Bone marrow (tissue), 2 donors: ENCODE measurements at regions not wholly inside any gene's neighbourhood (a gene's known extent, or its start where the extent isn't known, plus 50 kb on each side); places are given as distances from the start of the nearest gene placed in this dataset.
"Not testable (repeated sequence)": the region's sequence is repeated elsewhere in the genome, so short reads cannot be mapped to it uniquely, and the experiment has no call there.

Experiments
- DNase-seq, 2 donors: peaks; one replicate each; lab custom pipeline; 2025; lab: John Stamatoyannopoulos, UW

- DNase-seq, result no peak
Measured at GRCh38 chr21:28282833-28283232, 709.8 kb downstream of the LTN1 start.

GRCh38 chr21:28281357-28281756 is 711.3 kb downstream of the LTN1 start:
- DNase-seq, result not testable (repeated sequence)

GRCh38 chr21:28280611-28281010 is 712.1 kb downstream of the LTN1 start:
- DNase-seq, result no peak

- DNase-seq, result no peak
Measured at GRCh38 chr21:28277324-28277723, 715.4 kb downstream of the LTN1 start.

- DNase-seq, result no peak
Measured at GRCh38 chr21:28272272-28272992, 720.2 kb downstream of the LTN1 start.

- no peak for DNase-seq
Measured at GRCh38 chr21:28269173-28269572, 723.5 kb downstream of the LTN1 start.

GRCh38 chr21:28268685-28269084 is 724.0 kb downstream of the LTN1 start:
- no peak for DNase-seq

GRCh38 chr21:28267449-28267848 is 725.2 kb downstream of the LTN1 start:
- no peak for DNase-seq

- DNase-seq, result no peak
Measured at GRCh38 chr21:28266061-28266460, 726.6 kb downstream of the LTN1 start.

GRCh38 chr21:28263974-28264373 is 728.7 kb downstream of the LTN1 start:
- DNase-seq, result no peak

GRCh38 chr21:28261298-28261697 is 731.4 kb downstream of the LTN1 start:
- no peak for DNase-seq

- DNase-seq, result no peak
Measured at GRCh38 chr21:28257276-28257675, 735.4 kb downstream of the LTN1 start.

- DNase-seq, result no peak
Measured at GRCh38 chr21:28256837-28257236, 735.8 kb downstream of the LTN1 start.

- no peak for DNase-seq
Measured at GRCh38 chr21:28256420-28256831, 736.3 kb downstream of the LTN1 start.

- DNase-seq, result no peak
Measured at GRCh38 chr21:28253961-28254360, 738.7 kb downstream of the LTN1 start.

GRCh38 chr21:28253338-28253737 is 739.3 kb downstream of the LTN1 start:
- DNase-seq, result no peak

- no peak for DNase-seq
Measured at GRCh38 chr21:28252928-28253327, 739.7 kb downstream of the LTN1 start.

- no peak for DNase-seq
Measured at GRCh38 chr21:28250946-28251345, 741.7 kb downstream of the LTN1 start.

- DNase-seq, result no peak
Measured at GRCh38 chr21:28247454-28248020, 745.1 kb downstream of the LTN1 start.

GRCh38 chr21:28240586-28240985 is 752.1 kb downstream of the LTN1 start:
- DNase-seq, result no peak

GRCh38 chr21:28239340-28239739 is 753.3 kb downstream of the LTN1 start:
- DNase-seq, result no peak

- DNase-seq, result no peak
Measured at GRCh38 chr21:28237661-28238060, 755.0 kb downstream of the LTN1 start.

GRCh38 chr21:28235169-28235895 is 757.3 kb downstream of the LTN1 start:
- peak in 1 of 2 donors; percentile 14 for DNase-seq
